NCI-H748 (cell line): ENCODE measurements at regions not wholly inside any gene's neighbourhood (a gene's known extent, or its start where the extent isn't known, plus 50 kb on each side); places are given as distances from the start of the nearest gene placed in this dataset.
"Not testable (repeated sequence)": the region's sequence is repeated elsewhere in the genome, so short reads cannot be mapped to it uniquely, and the experiment has no call there.

Experiments used
- DNase-seq: peaks from one replicate; lab custom pipeline; 2025; ENCODE audit not compliant: unreplicated experiment; lab: John Stamatoyannopoulos, UW

DNA sequence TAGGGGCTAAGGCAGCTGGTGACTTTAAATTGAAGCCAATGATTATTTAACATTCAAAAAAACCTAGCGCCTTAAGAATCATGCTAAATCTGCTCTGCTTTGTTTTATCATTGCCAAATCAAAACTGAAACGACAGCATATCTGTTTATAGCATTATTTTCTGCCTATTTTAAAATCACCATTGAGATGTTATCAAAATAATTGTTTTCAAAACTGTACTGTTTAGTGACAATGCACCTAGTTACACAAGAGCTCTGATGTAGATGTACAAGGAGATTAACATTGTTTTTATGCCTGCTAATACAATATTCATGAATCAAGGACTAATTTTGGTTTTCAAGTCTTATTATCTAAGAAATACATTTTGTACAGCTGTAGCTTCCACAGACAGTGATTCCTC is 1521.3 kb downstream of the AMY1C start:
- no peak for DNase-seq

DNA sequence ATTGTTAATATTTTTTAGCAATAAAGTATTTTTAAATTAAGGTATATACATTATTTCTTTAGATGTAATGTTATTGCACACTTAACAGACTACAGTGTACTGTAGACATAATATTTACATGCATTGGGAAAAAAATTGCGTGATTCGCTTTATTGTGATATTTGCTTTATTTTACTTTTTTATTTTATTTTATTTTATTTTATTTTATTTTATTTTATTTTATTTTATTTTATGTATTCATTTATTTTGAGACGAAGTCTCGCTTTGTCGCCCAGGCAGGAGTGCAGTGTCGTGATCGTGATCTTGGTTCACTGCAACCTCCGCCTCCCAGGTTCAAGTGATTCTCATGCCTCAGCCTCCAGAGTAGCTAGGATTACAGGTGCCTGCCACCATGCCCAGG is 1522.7 kb downstream of the AMY1C start:
- DNase-seq: not testable (repeated sequence)

DNA sequence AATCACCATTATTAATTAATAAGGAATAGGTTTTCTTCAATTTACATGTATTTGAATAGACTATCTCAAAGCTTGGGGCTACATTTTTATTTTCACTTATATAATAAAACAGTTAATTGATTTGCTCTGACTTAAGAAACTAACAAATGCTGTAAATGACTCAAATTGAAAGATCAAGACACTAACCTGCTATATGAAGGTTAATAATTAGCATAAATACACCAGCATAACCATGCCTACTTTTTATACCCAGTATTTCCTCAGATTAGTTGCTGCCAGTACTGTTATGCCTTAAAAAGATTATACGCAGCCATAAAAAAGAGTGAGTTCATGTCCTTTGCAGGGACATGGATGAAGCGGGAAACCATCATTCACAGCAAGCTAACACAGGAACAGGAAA is 1545.1 kb downstream of the AMY1C start:
- no peak for DNase-seq

DNA sequence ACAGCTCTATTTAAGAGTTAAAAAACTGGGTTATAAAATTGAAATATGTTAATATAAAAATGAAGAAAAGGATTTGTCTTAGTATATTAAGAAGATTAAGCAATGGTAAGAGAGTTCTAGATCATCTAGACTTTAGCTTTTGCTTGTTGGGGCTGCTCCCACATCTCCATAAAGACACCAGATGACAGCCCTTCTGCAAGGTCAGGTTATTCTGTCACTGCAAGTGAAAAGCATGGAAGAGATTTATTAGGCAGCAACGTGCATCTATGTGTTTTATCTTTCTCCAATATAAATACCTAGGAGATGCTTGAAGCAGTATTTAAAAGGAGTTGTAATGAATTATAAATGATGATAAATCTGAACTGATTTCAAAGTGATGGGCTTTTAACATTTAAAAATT is 1560.4 kb downstream of the AMY1C start:
- DNase-seq: no peak

DNA sequence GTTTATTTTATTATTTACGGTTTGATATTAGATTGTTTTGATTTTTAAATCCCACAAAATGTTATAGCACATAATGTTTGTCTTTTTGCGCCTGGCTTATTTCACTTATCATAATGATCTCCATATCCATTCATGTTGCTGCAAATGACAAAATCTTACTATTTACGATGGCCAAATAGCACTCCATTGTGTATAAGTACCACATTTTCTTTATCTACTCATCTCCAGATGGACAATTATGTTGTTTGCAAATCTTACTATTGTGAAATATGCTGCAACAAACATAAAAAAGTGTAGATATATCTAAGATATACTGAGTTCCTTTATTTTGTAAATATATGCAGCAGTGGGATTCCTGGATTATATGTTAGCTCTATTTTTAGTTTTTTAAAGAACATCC is 1568.3 kb downstream of the AMY1C start:
- no peak for DNase-seq

DNA sequence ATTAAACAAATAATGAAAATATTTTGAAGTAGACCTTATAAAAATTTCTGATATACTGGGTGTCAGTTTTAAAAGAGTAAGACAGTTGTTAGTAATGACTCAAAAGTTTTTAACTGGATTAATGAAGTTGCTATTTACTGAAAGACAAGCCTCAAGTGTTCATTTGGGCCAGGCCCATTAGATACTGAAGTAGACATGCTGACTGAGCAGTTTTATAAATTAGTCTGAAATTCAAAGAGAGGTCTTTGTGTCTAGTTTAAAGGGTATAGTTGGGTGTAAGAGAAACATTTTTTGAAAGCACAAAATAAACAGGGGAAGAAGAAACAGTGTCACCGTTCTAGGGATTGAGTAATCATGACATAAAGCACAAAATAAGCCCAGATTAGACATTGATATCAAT is 1577.2 kb downstream of the AMY1C start:
- DNase-seq: no peak

DNA sequence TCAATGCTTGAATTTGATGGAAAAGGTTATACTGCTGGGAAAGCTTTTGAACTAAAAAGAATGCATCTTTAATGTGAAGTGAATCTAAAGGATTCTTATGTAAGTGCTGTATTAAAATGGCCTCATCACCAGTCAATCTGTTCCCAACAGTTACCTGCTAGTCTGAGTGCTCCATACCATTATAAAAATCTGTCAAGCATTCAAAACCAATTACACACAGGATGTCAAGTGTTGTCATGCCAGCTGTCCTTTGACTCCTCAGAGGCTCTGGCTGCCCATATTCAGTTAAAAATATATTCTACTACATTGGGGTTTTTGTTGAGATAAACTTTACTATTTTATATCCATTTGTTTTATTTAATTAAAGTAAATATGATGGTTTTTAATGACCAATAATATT is 1587.7 kb downstream of the AMY1C start:
- peak; percentile 77 for DNase-seq

DNA sequence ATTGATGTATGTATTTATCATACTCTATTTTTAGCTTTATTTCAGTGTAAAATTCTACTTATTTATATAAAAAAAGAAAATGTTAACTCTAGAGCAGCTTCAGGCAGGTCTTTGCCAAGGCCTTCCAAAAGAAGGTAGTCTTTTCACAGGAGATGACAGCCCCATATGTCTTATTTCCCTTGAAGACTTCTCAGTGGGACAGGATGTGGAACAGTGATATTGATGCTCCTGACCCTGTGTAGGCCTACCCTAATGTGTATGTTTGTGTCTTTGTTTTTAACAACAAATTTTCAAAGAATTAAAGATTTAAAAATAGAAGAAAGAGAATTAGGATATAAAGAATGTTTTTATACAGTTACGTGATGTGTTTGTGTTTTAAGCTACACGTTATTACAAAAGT is 1593.6 kb downstream of the AMY1C start:
- DNase-seq: no peak

DNA sequence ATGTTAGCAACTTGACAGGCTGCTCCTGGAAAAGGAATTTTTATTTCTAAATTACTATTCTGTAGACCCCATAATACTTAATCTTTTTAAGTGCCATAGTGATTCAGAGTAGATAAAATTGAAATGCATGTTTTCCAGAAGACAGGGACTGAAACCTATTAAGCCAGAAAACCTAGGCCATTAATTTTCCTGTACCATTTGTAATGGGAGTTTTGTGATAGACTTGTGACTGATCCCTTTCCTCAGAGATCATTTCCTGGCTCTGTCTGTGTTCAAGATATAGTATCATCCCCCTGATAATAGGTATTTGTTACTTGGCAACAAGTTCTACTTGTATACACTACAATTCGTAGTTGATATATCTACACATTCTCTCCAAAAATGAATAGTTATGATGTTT is 1609.8 kb downstream of the AMY1C start:
- peak; percentile 17 for DNase-seq

DNA sequence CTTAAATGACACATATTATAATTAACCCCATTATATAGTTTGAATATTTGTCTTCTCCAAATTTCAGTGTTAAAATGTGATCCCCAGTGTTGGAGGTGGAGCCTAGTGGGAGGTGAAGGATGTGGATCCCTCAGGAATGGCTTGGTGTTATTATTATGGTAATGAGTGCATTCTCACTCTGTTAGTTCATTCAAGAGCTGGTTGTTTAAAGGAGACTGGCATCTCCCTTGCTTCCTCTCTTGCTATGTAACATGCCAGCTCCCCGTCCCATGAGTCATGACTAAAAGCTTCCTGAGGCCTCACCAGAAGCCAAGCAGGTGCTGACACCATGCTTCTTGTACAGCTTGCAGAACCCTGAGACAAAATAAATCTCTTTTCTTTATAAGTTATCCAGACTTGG is 1612.7 kb downstream of the AMY1C start:
- no peak for DNase-seq

DNA sequence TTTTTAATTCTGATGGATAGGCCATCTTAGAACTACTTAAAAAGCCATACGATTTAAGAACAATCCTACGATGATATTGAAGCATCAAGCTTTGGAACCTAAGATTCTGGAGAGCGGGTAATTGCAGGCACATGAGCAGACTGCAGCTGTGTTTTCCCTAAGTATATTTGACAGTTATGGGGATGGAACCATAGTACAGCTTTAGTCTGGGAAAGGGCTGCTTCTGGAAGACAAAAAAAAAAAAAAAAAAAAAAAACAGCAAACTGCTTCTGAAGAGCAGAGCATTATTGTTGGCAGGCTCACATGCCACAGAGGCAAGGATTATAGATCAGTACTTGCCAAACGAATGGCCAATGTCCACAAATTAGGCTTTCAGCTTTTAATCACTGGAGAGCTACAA is 1618.7 kb downstream of the AMY1C start:
- peak; percentile 69 for DNase-seq

DNA sequence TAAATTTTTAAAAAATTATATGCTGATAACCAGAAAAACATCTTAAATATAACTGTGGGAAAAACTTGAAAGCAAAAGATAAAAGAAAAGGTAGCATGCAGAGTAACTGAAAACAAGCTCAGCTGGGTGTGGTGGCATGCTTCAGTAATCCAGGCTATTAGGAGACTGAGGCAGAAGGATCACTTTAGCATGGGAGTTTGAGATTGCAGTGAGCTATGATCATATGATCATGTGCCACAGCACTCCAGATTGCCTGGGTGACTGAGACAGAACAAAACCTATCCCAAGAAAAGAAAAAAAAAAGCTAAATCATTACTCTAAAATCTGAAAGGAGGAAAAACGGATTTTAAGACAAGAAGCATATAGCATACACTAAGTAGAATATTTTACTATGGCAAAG is 1624.0 kb downstream of the AMY1C start:
- DNase-seq: peak; percentile 57

DNA sequence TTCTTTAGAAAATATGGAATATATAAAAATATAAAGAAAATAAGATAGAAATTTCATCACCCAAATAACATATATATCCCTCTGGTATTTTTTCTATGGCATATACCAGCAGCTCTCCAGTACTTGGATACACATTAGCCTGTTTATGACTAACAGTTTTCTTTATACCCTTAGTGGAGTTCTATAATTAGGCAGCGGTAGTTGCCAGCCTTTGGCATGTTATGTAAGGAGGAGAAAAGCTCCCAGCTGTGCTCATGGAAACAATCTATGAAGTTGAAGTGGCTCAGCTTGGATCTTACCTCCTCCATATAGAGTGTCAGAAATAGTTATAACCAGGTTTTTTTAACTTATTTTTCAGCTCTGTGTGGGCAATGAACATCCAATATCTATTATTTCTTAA is 1636.8 kb downstream of the AMY1C start:
- peak; percentile 6 for DNase-seq

DNA sequence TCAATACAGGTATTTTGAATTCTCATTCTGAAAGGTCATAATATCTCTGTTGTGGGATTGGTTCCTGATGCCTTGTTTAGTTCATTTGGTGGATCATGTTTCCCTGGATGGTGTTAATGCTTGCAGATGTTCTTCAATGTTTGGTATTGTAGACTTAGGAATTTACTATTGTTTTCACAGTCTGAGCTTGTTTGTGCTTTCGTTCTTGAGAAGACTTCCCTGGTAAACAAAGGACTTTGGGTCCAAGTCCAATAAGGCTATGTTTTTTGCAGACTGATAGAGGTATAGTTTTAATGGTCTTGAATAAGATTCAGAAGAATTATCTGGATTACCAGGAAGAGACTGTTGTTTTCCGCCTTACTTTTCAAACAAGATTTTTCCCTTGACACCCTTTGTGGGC is 1646.3 kb downstream of the AMY1C start:
- DNase-seq: no peak

DNA sequence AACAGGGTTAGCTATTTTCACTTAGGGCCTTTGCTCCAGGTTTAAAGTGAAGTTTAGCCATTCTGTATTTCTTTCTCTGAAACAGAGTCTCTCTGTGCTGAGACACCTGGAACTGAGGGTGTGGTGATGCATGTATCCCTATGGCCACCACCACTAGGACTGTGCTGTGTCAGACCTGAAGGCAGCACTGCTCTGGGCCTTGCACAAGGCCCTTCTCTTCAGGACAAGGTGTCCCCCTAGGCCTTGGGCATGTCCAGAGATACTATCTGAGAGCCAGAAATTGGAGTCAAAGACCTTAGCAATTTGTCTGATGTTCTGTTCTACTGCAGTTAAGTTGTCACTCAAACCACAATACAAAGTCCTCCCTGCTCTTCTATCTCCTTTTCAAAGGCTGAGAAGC is 1649.2 kb downstream of the AMY1C start:
- DNase-seq: no peak

DNA sequence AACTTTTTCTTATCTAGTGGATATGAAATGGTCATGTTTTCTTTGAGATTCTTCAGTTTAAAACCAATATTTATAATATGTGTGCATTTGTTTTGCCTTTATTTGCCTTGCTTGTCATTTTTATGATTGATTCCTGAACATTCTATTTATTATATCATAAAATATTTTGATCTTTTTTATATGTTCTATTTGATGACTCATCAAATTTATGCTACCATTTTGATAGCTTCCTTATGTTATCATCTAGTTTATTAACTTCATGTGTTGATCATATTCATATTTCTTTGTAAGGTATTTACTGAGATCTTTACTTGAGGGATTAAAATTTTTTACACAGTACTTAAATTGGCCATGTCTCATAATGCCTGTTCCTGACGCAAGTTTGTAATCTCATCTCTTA is 1650.0 kb downstream of the AMY1C start:
- no peak for DNase-seq

DNA sequence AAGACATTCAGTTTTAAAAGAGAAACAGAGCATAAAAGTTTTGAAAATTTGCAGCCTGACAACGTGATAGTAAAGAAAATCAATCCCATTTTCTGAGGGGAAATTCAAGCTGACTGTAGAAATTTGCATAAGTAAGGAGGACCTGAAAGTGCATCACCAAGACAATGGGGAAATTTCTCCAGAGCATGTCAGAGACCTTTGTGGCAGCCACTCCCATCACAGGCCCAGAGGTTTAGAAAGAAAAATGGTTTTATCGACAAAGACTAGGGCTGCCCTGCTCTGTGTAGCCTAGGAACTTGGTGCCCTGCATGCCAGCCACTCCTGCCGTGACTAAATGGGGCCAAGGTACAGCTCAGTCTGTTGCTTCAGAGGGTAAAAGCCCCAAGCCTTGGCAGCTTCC is 1640.2 kb upstream of the PRMT6 start:
- no peak for DNase-seq

DNA sequence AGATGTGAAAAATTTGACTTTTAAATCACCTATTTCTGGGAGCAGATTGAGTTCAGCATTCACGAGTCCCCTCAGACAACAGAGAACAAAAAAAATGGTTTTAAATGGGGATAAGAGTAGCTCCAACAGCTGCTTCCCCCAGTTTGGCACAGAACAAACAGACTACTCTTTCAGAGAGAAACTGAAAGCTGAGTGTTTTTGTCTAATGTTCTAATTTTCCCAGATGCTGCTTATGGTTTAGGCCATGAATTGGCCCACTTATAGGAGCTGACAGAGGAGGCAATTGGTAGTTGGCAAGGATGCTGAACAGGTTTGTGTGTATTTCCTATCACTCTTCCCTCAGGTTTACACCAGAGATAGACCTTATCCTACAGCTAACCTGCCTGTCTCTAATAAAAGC is 1637.4 kb upstream of the PRMT6 start:
- peak; percentile 58 for DNase-seq

DNA sequence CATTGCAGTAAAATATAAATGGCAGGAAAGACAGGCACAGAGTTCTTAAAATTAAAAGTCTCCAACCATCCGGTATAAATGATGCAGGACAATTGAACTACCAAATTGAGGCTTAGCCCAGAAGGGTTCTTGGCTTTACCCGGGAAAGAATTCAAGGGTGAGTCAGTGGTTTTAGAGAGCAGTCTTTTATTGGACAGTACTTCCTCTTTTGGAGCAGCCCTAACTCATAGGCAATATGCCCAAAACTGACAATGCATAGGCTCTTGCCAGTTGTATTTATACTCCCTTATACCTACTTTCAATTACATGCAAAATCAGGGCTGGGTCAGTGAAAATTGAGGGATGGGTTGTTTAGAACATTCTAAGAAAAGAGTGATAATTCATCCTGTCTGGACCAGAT is 1628.9 kb upstream of the PRMT6 start:
- peak; percentile 5 for DNase-seq

DNA sequence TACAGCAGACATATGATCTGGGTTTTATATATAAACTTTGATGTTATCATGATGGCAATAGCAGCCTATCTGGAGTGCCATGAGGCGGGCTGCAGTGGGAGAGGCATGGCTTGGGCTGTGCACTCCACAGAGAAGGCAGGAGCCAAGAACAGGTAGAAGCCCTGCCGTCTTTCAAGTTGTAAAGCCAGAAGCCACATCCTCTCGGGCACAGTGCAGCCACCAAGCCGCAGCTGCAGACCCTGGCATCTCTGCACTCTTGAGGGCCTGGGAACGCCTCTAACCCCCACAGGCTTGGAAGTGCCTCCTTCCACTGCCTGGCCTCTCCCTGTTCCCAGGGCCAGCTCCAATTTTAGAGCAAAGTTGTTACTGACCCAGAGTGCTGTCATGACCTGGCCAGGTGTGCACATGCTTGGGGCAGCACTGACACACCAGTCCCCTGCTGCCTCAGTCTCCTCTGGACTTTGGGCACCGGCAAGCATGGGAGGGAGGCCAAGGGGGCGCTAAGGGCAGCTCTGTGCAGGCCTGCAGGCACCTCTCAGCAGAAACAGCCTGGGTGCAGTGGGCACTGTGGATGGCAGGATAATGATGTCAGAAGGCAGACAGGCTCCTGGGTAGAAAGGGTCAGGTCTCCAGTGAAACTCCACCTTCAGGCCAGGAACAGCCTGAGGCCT is 1619.8 kb upstream of the PRMT6 start:
- no peak for DNase-seq

DNA sequence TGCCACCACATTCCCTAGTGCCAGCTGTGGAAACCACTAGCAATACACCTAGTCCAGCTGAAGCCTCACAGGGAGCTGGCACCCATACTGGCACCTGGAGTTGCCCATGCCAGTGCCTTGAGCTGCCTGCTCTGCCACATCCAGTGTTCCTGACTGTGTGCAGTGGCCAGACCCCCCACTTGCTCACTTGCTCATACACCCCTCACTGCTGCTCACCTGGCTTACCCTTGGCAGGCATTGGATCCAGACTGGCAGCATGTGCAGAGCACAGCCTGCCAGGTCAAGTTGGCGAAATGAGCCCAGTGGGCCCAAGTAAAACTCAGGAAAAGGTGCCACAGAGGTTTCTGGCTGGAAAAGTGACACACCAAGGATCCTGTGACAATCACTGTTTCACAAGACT is 1618.6 kb upstream of the PRMT6 start:
- DNase-seq: no peak

DNA sequence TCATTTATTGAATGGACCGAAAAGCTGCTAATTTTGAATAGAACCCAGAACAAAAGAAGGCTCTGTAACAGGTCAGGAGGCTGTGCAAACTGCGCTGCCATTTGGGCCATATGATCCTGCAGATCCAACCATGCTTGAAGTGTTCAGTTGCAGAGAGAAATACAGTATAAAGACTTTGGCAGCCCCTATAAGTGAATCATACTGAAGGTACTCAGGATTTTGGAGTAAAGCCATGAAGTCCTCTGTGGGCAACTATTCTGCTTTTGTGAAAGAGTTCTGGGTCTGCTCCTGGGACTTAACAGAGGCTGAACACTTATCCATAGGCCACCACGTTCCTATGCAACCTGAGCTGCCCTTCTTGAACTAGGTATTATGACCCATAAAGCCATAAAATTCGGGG is 1613.6 kb upstream of the PRMT6 start:
- no peak for DNase-seq

DNA sequence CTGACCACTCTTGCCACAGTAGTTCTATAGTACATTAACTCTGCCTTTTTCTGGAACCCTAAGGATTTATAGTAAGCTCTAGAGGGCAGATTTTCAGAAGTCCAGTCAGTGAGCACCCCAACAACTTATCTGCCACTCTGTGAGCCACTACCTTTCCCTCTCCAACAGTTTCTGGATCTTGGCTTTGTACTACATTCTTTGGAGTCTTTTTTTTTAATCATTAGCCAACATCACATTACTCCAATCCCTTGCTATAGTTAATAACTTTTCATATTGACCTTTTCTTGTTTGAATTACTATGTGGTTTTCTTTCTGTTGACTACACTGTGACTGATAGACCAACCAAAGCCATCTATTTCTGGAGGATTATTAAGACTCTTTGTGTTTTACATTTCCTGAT is 1596.7 kb upstream of the PRMT6 start:
- no peak for DNase-seq

DNA sequence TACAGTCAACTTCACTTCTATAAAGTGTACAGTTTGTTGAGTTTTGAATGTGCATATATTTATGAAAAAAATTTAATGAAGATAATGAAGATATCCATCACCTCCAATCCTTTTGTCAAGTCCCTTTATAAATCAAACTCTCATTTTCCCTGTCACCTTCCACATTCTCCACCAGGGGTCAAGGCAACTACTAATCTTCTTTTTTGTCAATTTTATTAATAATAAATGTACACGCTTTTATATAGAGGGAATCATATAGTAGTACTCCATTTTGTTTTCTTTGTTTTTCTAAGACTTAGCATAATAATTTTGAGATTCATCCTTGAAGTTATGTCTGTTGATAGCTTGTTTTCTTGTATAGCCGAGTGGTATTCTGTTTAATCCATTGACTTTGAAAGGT is 1594.2 kb upstream of the PRMT6 start:
- no peak for DNase-seq
